ENCODE measurements at regions not wholly inside any gene's neighbourhood (a gene's known extent, or its start where the extent isn't known, plus 50 kb on each side); places are given as distances from the start of the nearest gene placed in this dataset.

- TF ChIP-seq CTCF (IDR thresholded peaks at IDR 0.05) = no peak
- no peak for TF ChIP-seq POLR2A (IDR thresholded peaks at IDR 0.05)
Measured at GRCh38 chr12:115452751-115453281, 768.8 kb upstream of the TBX3 start.

All from Peyer's patch (tissue), 4 donors.